HCT116 (cell line): ENCODE measurements at regions not wholly inside any gene's neighbourhood (a gene's known extent, or its start where the extent isn't known, plus 50 kb on each side); places are given as distances from the start of the nearest gene placed in this dataset.

ENCODE experiments used
- CTCF ChIP-seq, 3 experiments: fragments of 200-600 bp in 1 of 3; sonication (generic) in 1 of 3; IDR thresholded peaks in 2 of 3; conservative IDR thresholded peaks in 1 of 3; 2 replicates each; pipeline ENCODE4 v1.5.1; 2012 to 2017; ENCODE audit warnings: low read depth in 2 of 3, low read length in 2 of 3, antibody characterized with exemption in 1 of 3, borderline replicate concordance in 1 of 3, control low read depth in 1 of 3, mild to moderate bottlenecking in 1 of 3, mixed read lengths in 1 of 3, mixed run types in 1 of 3, moderate library complexity in 1 of 3; ENCODE audit not compliant: insufficient read depth in 1 of 3
- EZH2 ChIP-seq: fragments of 200-600 bp; sonication (generic); IDR thresholded peaks from 2 replicates; pipeline ENCODE4 v1.6.1; 2017; ENCODE audit warnings: antibody characterized with exemption, mixed run types
- POLR2A ChIP-seq: IDR thresholded peaks from 2 replicates; pipeline ENCODE4 v1.7.0; 2011; ENCODE audit warnings: borderline replicate concordance; ENCODE audit not compliant: insufficient read depth, insufficient read length; ENCODE audit errors: extremely low read depth
- POLR2AphosphoS5 ChIP-seq: IDR thresholded peaks from 2 replicates; pipeline ENCODE4 v1.6.1; 2011; ENCODE audit warnings: mild to moderate bottlenecking, low read depth, low read length, moderate library complexity
- RAD21 ChIP-seq: IDR thresholded peaks from 2 replicates; pipeline ENCODE4 v1.6.1; 2012; ENCODE audit warnings: low read depth, mild to moderate bottlenecking
- SIN3A ChIP-seq: IDR thresholded peaks from 2 replicates; pipeline ENCODE4 v1.6.1; 2012; ENCODE audit warnings: low read depth
- SRF ChIP-seq: IDR thresholded peaks from 2 replicates; pipeline ENCODE4 v1.6.1; 2012; ENCODE audit warnings: low read depth
- ZBTB33 ChIP-seq: IDR thresholded peaks from 2 replicates; pipeline ENCODE4 v1.6.1; 2011; ENCODE audit warnings: mild to moderate bottlenecking, low read length, moderate library complexity; ENCODE audit not compliant: insufficient replicate concordance; ENCODE audit errors: extremely low read depth

- TF ChIP-seq POLR2A (no peak), CTCF (IDR thresholded peaks at IDR 0.05 in 2 of 3, conservative IDR thresholded peaks at IDR 0.05 in 1 of 3; ENCODE audit: borderline replicate concordance in 1 of 3, insufficient read depth in 1 of 3, low read depth in 2 of 3, low read length in 2 of 3) (no peak), POLR2AphosphoS5 (no peak), ZBTB33 (no peak), SIN3A (no peak), EZH2 (no peak), SRF (no peak), RAD21 (no peak)
Observed at GRCh38 chr2:120574620-120575019, 161.0 kb upstream of the GLI2 start.
